ENCODE measurements at regions not wholly inside any gene's neighbourhood (a gene's known extent, or its start where the extent isn't known, plus 50 kb on each side); places are given as distances from the start of the nearest gene placed in this dataset.
"Not testable (repeated sequence)": the region's sequence is repeated elsewhere in the genome, so short reads cannot be mapped to it uniquely, and the experiment has no call there.

DNA sequence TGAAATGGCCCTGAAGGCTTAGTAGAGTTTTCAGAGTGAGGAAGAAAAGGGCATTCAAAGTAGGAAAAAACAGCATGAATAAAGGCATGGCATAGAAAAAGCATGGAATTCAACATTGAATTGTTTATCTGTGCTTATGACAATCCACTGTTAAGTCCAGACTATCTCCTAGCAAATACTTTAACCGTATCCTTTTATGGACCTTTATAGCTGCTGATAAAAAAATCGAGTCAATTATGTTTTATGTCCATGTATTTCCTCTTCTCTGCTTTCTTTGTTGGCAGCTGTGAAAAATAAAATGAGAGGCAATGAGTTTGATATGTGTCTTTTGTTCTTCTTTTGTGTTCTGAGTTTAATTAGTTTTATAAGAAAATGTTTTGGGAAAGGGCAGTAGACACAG, 70.4 kb downstream of the TDRD15 start:
- H3K4me3 Mint-ChIP-seq, result no peak overlapping the region
- H3K4me1 Mint-ChIP-seq, result peaks cover 37% of the 10 kb centered on the region
- H3K36me3 Mint-ChIP-seq (ENCODE audit: low read depth), result no peaks in the 10 kb centered on the region
- H3K27me3 Mint-ChIP-seq (ENCODE audit: low read depth), result no peaks in the 10 kb centered on the region
- DNase-seq (ENCODE audit: low read depth, low spot score), result no peak
- TF ChIP-seq, protein P1, sequence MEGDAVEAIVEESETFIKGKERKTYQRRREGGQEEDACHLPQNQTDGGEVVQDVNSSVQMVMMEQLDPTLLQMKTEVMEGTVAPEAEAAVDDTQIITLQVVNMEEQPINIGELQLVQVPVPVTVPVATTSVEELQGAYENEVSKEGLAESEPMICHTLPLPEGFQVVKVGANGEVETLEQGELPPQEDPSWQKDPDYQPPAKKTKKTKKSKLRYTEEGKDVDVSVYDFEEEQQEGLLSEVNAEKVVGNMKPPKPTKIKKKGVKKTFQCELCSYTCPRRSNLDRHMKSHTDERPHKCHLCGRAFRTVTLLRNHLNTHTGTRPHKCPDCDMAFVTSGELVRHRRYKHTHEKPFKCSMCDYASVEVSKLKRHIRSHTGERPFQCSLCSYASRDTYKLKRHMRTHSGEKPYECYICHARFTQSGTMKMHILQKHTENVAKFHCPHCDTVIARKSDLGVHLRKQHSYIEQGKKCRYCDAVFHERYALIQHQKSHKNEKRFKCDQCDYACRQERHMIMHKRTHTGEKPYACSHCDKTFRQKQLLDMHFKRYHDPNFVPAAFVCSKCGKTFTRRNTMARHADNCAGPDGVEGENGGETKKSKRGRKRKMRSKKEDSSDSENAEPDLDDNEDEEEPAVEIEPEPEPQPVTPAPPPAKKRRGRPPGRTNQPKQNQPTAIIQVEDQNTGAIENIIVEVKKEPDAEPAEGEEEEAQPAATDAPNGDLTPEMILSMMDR (conservative IDR thresholded peaks at IDR 0.05), result no peak
- peaks cover 2% of the 10 kb centered on the region for H3K9me3 Mint-ChIP-seq
- H3K27ac Mint-ChIP-seq (ENCODE audit: unreplicated experiment), result peak overlapping the region; percentile 90

DNA sequence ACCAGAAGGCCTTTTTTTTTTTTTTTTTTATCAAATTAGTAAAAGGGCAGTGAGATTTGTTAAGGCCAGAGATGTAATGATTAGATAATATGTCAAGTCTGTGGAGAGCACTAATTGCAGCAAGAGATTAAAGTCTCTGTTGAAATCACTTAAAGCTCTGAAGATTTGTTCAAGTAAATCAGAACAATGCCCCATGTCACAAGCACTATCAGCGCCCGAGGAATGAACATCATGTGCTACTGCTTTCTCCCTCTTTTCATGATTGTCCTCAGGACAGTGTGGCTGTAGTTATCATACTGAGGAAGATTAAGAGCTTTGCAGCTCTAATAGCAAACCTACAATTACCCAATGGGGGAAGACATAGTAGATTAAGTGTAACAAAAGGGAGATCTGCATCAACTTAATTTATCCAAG, 71.1 kb downstream of the TDRD15 start:
- TF ChIP-seq, protein P1 (conservative IDR thresholded peaks at IDR 0.05), result no peak
- H3K4me1 Mint-ChIP-seq, result peaks cover 37% of the 10 kb centered on the region
- H3K27ac Mint-ChIP-seq (ENCODE audit: unreplicated experiment), result peak overlapping the region; percentile 67
- no peak for DNase-seq (ENCODE audit: low read depth, low spot score)
- peak overlapping the region; percentile 0 for H3K4me3 Mint-ChIP-seq
- H3K27me3 Mint-ChIP-seq (ENCODE audit: low read depth), result no peaks in the 10 kb centered on the region
- H3K36me3 Mint-ChIP-seq (ENCODE audit: low read depth), result no peaks in the 10 kb centered on the region
- H3K9me3 Mint-ChIP-seq, result peaks cover 2% of the 10 kb centered on the region

DNA sequence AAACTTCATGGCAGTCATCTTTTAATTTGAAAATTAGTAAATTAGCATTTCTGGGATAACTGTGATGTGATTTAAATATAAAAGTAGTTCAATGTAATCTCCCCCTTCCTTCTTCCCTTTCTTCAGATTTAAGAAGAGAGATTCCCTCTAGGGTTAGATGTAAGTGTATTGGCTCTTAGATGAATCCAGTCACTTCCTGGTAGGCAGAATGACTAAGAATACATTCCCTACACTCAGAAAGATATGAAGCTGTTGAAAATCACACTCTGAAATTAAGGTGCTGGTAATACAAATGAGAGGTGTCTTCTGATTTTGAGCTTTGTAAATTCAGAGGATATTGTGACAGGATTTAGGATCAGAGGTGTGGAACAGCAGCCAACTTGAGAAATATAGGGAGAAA, 71.6 kb downstream of the TDRD15 start:
- TF ChIP-seq, protein P1 (conservative IDR thresholded peaks at IDR 0.05), result no peak
- H3K9me3 Mint-ChIP-seq, result peaks cover 2% of the 10 kb centered on the region
- DNase-seq (ENCODE audit: low read depth, low spot score), result no peak
- H3K4me3 Mint-ChIP-seq, result no peak overlapping the region
- peaks cover 37% of the 10 kb centered on the region for H3K4me1 Mint-ChIP-seq
- no peaks in the 10 kb centered on the region for H3K27me3 Mint-ChIP-seq (ENCODE audit: low read depth)
- H3K36me3 Mint-ChIP-seq (ENCODE audit: low read depth), result no peaks in the 10 kb centered on the region
- no peak overlapping the region for H3K27ac Mint-ChIP-seq (ENCODE audit: unreplicated experiment)

DNA sequence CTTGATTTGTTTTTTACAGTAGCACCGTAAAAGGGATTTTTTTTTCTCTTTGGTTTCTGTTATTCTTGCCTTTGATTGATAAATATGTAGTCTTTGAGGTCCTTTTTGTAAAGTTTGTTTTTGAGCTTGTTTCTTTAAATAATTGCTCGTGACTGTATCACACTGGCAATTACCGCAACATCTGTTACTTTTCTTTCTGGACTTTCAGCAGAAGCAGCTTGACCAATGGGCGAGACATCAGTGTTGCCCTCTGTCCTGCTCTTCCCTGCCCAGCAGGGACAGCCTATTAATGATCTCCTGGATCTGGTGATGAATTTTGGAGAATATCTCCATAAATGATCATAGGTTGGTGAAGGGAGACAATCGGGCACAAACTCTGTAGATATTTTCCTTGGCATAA, 74.9 kb downstream of the TDRD15 start:
- Mint-ChIP-seq H3K9me3 (no peaks in the 10 kb centered on the region), H3K4me3 (no peak overlapping the region), H3K27ac (ENCODE audit: unreplicated experiment) (no peak overlapping the region), H3K27me3 (ENCODE audit: low read depth) (no peaks in the 10 kb centered on the region), H3K36me3 (ENCODE audit: low read depth) (no peaks in the 10 kb centered on the region), H3K4me1 (peaks cover 33% of the 10 kb centered on the region)
- DNase-seq (ENCODE audit: low read depth, low spot score), result no peak
- TF ChIP-seq, protein P1 (conservative IDR thresholded peaks at IDR 0.05), result no peak

DNA sequence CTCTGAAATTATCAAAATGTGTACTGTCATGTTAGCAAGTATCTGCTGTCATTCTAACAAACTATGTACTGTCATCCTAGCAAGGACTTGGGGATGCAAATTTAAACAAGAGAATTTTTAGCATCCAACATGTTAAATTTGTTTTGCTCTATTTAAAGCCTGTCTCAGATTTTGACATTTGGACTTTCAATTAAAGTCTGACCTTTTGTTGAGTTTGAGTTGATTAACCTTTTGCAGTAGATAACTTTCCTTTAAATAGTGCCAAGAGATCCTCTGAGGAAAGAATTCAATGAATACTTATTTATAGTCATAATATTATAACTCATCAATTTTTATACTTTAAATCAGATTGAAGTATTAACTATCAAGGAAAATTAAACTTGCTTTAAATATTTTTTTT, 80.2 kb downstream of the TDRD15 start:
- Mint-ChIP-seq H3K9me3 (no peaks in the 10 kb centered on the region), H3K4me3 (no peak overlapping the region), H3K27me3 (ENCODE audit: low read depth) (no peaks in the 10 kb centered on the region)

DNA sequence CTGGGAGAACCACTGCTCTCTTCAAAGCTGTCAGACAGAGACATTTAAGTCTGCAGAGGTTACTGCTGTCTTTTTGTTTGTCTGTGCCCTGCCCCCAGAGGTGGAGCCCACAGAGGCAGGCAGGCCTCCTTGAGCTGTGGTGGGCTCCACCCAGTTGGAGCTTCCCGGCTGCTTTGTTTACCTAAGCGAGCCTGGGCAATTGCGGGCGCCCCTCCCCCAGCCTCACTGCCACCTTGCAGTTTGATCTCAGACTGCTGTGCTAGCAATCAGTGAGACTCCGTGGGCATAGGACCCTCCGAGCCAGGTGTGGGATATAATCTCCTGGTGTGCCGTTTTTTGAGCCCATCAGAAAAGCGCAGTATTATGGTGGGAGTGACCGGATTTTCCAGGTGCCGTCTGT, 90.3 kb downstream of the TDRD15 start:
- not testable (repeated sequence) for H3K4me1 Mint-ChIP-seq; H3K36me3 Mint-ChIP-seq (ENCODE audit: low read depth); H3K27ac Mint-ChIP-seq (ENCODE audit: unreplicated experiment); H3K4me3 Mint-ChIP-seq; H3K27me3 Mint-ChIP-seq (ENCODE audit: low read depth); H3K9me3 Mint-ChIP-seq; DNase-seq (ENCODE audit: low read depth, low spot score)

More for the DNA sequence above, 80.2 kb downstream of the TDRD15 start:
- no peak for DNase-seq (ENCODE audit: low read depth, low spot score)
- Mint-ChIP-seq H3K27ac (ENCODE audit: unreplicated experiment) (no peak overlapping the region), H3K4me1 (no peaks in the 10 kb centered on the region), H3K36me3 (ENCODE audit: low read depth) (no peaks in the 10 kb centered on the region)
- TF ChIP-seq, protein P1 (conservative IDR thresholded peaks at IDR 0.05), result no peak

Data from neural crest cell (in vitro differentiated cells).